IMR-90 (cell line): ENCODE measurements at regions not wholly inside any gene's neighbourhood (a gene's known extent, or its start where the extent isn't known, plus 50 kb on each side); places are given as distances from the start of the nearest gene placed in this dataset.

Experiments used
- ATAC-seq: fragments of 200-7000 bp; cut with Tn5 transposase; 2 replicates; pipeline ENCODE4 v1.9.1; 2020; ENCODE audit warnings: low read depth, mild to moderate bottlenecking, moderate library complexity
- BruUV-seq: library from RNA; stranded (reverse); fragments of 400-500 nt; replicated peaks from 2 replicates; lab custom pipeline; 2021; lab: Mats Ljungman, UMichigan
- CTCF ChIA-PET: fragments of 300-600 bp; formaldehyde crosslinking; extraction: SDS; loops from one replicate; lab custom pipeline; 2021; ENCODE audit warnings: antibody characterized with exemption; lab: Yijun Ruan, JAX
- POLR2A ChIA-PET: fragments of 300-600 bp; sonication (Branson Sonifier 250); formaldehyde crosslinking; loops from one replicate; lab custom pipeline; 2022; ENCODE audit warnings: antibody characterized with exemption; ENCODE audit not compliant: unreplicated experiment; lab: Charles Lee
- DNase-seq: peaks from one replicate; pipeline ENCODE4 v3.0.0; 2013
- H2AFZ ChIP-seq: replicated peaks from 2 replicates; pipeline ENCODE3; 2013; ENCODE audit warnings: low read length, mild to moderate bottlenecking; ENCODE audit not compliant: poor library complexity
- H2AK5ac ChIP-seq: 2 replicates; pipeline ENCODE4 v1.6.1; 2013; ENCODE audit warnings: low read depth, low read length, inconsistent platforms
- H2AK9ac ChIP-seq: replicated peaks from 2 replicates; pipeline ENCODE3; 2013; ENCODE audit warnings: mild to moderate bottlenecking, low read depth, low read length, moderate library complexity; ENCODE audit not compliant: poor library complexity
- H2BK120ac ChIP-seq: 2 replicates; pipeline ENCODE4 v1.6.1; 2013; ENCODE audit warnings: low read depth, low read length, inconsistent platforms
- H2BK15ac ChIP-seq: 3 replicates; pipeline ENCODE4 v1.6.1; 2013; ENCODE audit warnings: low read depth, low read length, inconsistent platforms
- H2BK20ac ChIP-seq: 2 replicates; pipeline ENCODE4 v1.6.1; 2013; ENCODE audit warnings: low read depth, mild to moderate bottlenecking, inconsistent platforms, low read length, moderate library complexity
- H2BK5ac ChIP-seq: 2 replicates; pipeline ENCODE4 v1.6.1; 2013; ENCODE audit warnings: mild to moderate bottlenecking, low read depth, low read length, inconsistent platforms; ENCODE audit not compliant: poor library complexity, severe bottlenecking
- H3K14ac ChIP-seq: replicated peaks from 2 replicates; pipeline ENCODE4 v1.6.1; 2013; ENCODE audit warnings: low read depth, low read length, inconsistent platforms
- H3K18ac ChIP-seq: 2 replicates; pipeline ENCODE4 v1.6.1; 2013; ENCODE audit warnings: low read depth, low read length, control low read depth
- H3K23ac ChIP-seq: 2 replicates; pipeline ENCODE4 v1.6.1; 2013; ENCODE audit warnings: low read depth, low read length, inconsistent platforms
- H3K27ac ChIP-seq: 2 replicates; pipeline ENCODE4 v1.5.1; 2013; ENCODE audit warnings: mild to moderate bottlenecking, control low read depth, low read length; ENCODE audit not compliant: insufficient read depth
- H3K27me3 ChIP-seq: 2 replicates; pipeline ENCODE4 v1.6.1; 2013; ENCODE audit warnings: low read length; ENCODE audit not compliant: control insufficient read depth, insufficient read depth
- H3K36me3 ChIP-seq: 2 replicates; pipeline ENCODE4 v1.6.1; 2013; ENCODE audit warnings: low read length, mixed read lengths; ENCODE audit not compliant: control insufficient read depth, insufficient read depth
- H3K4ac ChIP-seq: 2 replicates; pipeline ENCODE4 v1.6.1; 2013; ENCODE audit warnings: low read depth, low read length, inconsistent platforms
- H3K4me1 ChIP-seq: 2 replicates; pipeline ENCODE4 v1.6.1; 2013; ENCODE audit warnings: low read length, mixed read lengths; ENCODE audit not compliant: control insufficient read depth, insufficient read depth
- H3K4me2 ChIP-seq: 2 replicates; pipeline ENCODE4 v1.6.1; 2013; ENCODE audit warnings: low read depth, mild to moderate bottlenecking, control low read depth, low read length, moderate library complexity
- H3K4me3 ChIP-seq: 2 replicates; pipeline ENCODE4 v1.5.1; 2013; ENCODE audit warnings: low read depth, mild to moderate bottlenecking, control low read depth, low read length, moderate library complexity; ENCODE audit not compliant: insufficient read depth
- H3K56ac ChIP-seq: 2 replicates; pipeline ENCODE4 v1.6.1; 2013; ENCODE audit warnings: low read length, inconsistent platforms; ENCODE audit not compliant: insufficient read depth; ENCODE audit errors: extremely low read depth
- H3K79me1 ChIP-seq, 2 experiments: 2 replicates each; pipeline ENCODE4 v1.6.1; 2013; ENCODE audit warnings: low read length in 2 of 2, inconsistent platforms in 1 of 2, low read depth in 1 of 2
- H3K9ac ChIP-seq: 2 replicates; pipeline ENCODE4 v1.6.1; 2013; ENCODE audit warnings: low read depth, low read length, control low read depth
- H3K9me1 ChIP-seq: 2 replicates; pipeline ENCODE4 v1.6.1; 2013; ENCODE audit warnings: low read length, inconsistent platforms; ENCODE audit not compliant: insufficient read depth
- H3K9me3 ChIP-seq: 2 replicates; pipeline ENCODE4 v1.6.1; 2013; ENCODE audit warnings: low read length; ENCODE audit not compliant: control insufficient read depth, insufficient read depth
- H4K20me1 ChIP-seq: 2 replicates; pipeline ENCODE4 v1.6.1; 2013; ENCODE audit warnings: low read length, inconsistent platforms; ENCODE audit not compliant: insufficient read depth
- H4K5ac ChIP-seq: 2 replicates; pipeline ENCODE4 v1.6.1; 2013; ENCODE audit warnings: mild to moderate bottlenecking, low read depth, low read length, control low read depth
- H4K8ac ChIP-seq, 2 experiments: 2 replicates each; pipeline ENCODE4 v1.6.1; 2013; ENCODE audit warnings: low read depth in 2 of 2, low read length in 2 of 2, control low read depth in 1 of 2, inconsistent platforms in 1 of 2
- H4K91ac ChIP-seq: 2 replicates; pipeline ENCODE4 v1.6.1; 2013; ENCODE audit warnings: low read depth, low read length, inconsistent platforms; ENCODE audit not compliant: insufficient read depth
- BHLHE40 ChIP-seq: fragments of 150-350 bp; IDR thresholded peaks from 2 replicates; pipeline ENCODE4 v1.6.1; 2016; ENCODE audit warnings: mild to moderate bottlenecking, low read depth, low read length
- CEBPB ChIP-seq: IDR thresholded peaks from 2 replicates; pipeline ENCODE4 v1.6.1; 2012; ENCODE audit warnings: low read depth, low read length, improper control_type of control experiment
- CHD1 ChIP-seq: IDR thresholded peaks from 2 replicates; pipeline ENCODE4 v1.6.1; 2012; ENCODE audit warnings: low read depth, low read length, improper control_type of control experiment
- FOS ChIP-seq: fragments of 150-350 bp; IDR thresholded peaks from 2 replicates; pipeline ENCODE4 v1.6.1; 2016; ENCODE audit warnings: low read depth, low read length
- MAFK ChIP-seq: IDR thresholded peaks from 2 replicates; pipeline ENCODE4 v1.6.1; 2012; ENCODE audit warnings: low read depth, low read length, improper control_type of control experiment
- MAZ ChIP-seq: IDR thresholded peaks from 2 replicates; pipeline ENCODE4 v1.6.1; 2012; ENCODE audit warnings: low read depth, mild to moderate bottlenecking, low read length, improper control_type of control experiment, moderate library complexity, borderline replicate concordance
- MXI1 ChIP-seq: IDR thresholded peaks from 2 replicates; pipeline ENCODE4 v1.6.1; 2012; ENCODE audit warnings: low read depth, mild to moderate bottlenecking, low read length, moderate library complexity, borderline replicate concordance
- NFE2L2 ChIP-seq: fragments of 150-350 bp; IDR thresholded peaks from 2 replicates; pipeline ENCODE4 v1.6.1; 2016; ENCODE audit warnings: low read depth, mild to moderate bottlenecking, low read length
- POLR2A ChIP-seq: IDR thresholded peaks from 2 replicates; pipeline ENCODE4 v1.6.1; 2012; ENCODE audit warnings: mild to moderate bottlenecking, low read depth, low read length
- RAD21 ChIP-seq: IDR thresholded peaks from 2 replicates; pipeline ENCODE4 v1.6.1; 2012; ENCODE audit warnings: low read length, improper control_type of control experiment
- RCOR1 ChIP-seq: IDR thresholded peaks from 2 replicates; pipeline ENCODE4 v1.6.1; 2012; ENCODE audit warnings: mild to moderate bottlenecking, low read length, improper control_type of control experiment; ENCODE audit not compliant: insufficient replicate concordance
- RFX5 ChIP-seq: IDR thresholded peaks from 2 replicates; pipeline ENCODE4 v1.8.0; 2012; ENCODE audit warnings: low read depth, mild to moderate bottlenecking, low read length, moderate library complexity
- SMC3 ChIP-seq: fragments of 150-350 bp; IDR thresholded peaks from 2 replicates; pipeline ENCODE4 v1.6.1; 2016; ENCODE audit warnings: low read depth, mild to moderate bottlenecking, antibody characterized with exemption, low read length, moderate library complexity
- WGBS, 2 experiments: methylation state at CpG; one replicate each; pipeline versions ENCODE4 v1.1.5 to v1.1.7; 2013; ENCODE audit warnings: missing lambda C conversion rate in 2 of 2; ENCODE audit not compliant: insufficient read length in 1 of 2; ENCODE audit errors: extremely low coverage in 2 of 2; 5-methylcytosine and 5-hydroxymethylcytosine counted together
- dilution Hi-C: fragments of 300-500 bp; cut with HindIII; formaldehyde crosslinking; loops from one replicate; pipeline ENCODE4 v1.14.3; 2018; ENCODE audit warnings: low sequenced_read_pairs; ENCODE audit not compliant: unreplicated experiment
- in situ Hi-C: fragments of 300-500 bp; cut with MboI; formaldehyde crosslinking; loops from 3 replicates; pipeline ENCODE4 v1.14.3; 2019; ENCODE audit warnings: low sequenced_read_pairs, inconsistent platforms, mixed read lengths
- intact Hi-C: fragments of 100-400 bp; cut with micrococcal nuclease; formaldehyde crosslinking; loops from 2 replicates; pipeline ENCODE4 v1.10.0; 2022
- TF ChIP-seq, protein P1 (sequence below): fragments of 150-350 bp; IDR thresholded peaks from 2 replicates; pipeline ENCODE4 v1.6.1; 2016; ENCODE audit warnings: low read depth, mild to moderate bottlenecking, low read length, moderate library complexity, borderline replicate concordance
- TF ChIP-seq, protein P2 (sequence below): fragments of 150-350 bp; IDR thresholded peaks from 2 replicates; pipeline ENCODE4 v1.6.1; 2017; ENCODE audit warnings: mild to moderate bottlenecking, antibody characterized with exemption, low read length, low read depth
- TF ChIP-seq, protein P3 (sequence below): conservative IDR thresholded peaks from 2 replicates; pipeline ENCODE4 v1.5.1; 2012; ENCODE audit warnings: mild to moderate bottlenecking, low read depth, low read length, improper control_type of control experiment

DNA sequence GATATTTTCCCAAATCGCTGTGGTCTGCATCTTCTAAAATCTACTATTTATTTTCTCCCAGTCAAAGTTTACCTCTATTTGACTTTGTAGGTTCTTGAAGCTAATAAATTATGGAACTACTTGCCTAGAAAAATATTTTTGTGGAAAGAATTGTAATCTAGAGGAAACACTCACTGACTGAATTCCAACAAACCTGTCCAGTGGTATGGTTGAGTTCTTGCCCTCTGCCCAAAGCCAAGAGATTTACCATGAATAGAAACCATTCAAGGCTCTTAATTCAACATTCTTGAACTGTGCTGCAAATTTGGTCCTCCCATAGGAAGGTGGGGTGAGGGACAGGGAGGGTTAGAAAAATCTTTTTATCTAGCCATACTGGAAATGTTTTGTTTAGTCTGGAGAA is 233.9 kb upstream of the MAP3K1 start:
- Histone ChIP-seq H2BK120ac (no peak overlapping the region), H3K18ac (no peak overlapping the region), H3K36me3 (no peaks in the 10 kb centered on the region), H3K4ac (no peak overlapping the region), H3K23ac (no peak overlapping the region), H3K14ac (no peak overlapping the region), H2BK5ac (no peak overlapping the region), H4K91ac (no peak overlapping the region), H3K4me2 (no peak overlapping the region), H3K56ac (no peak overlapping the region), H3K4me3 (no peak overlapping the region), H3K27ac (no peak overlapping the region), H2AFZ (no peak overlapping the region), H4K20me1 (no peaks in the 10 kb centered on the region), H4K8ac (no peak overlapping the region), H3K4me1 (peaks cover 5% of the 10 kb centered on the region), H2AK9ac (no peak overlapping the region), H3K27me3 (peaks cover 5% of the 10 kb centered on the region), H3K9ac (no peak overlapping the region), H3K9me1 (peaks cover 5% of the 10 kb centered on the region), H2BK15ac (no peak overlapping the region), H3K79me1 (no peaks in the 10 kb centered on the region), H3K9me3 (no peaks in the 10 kb centered on the region; the same call in 1 of the 2 replicates), H4K5ac (no peak overlapping the region), H2BK20ac (no peak overlapping the region), H2AK5ac (no peak overlapping the region)
- no peak for TF ChIP-seq MAFK
- TF ChIP-seq, protein P1, sequence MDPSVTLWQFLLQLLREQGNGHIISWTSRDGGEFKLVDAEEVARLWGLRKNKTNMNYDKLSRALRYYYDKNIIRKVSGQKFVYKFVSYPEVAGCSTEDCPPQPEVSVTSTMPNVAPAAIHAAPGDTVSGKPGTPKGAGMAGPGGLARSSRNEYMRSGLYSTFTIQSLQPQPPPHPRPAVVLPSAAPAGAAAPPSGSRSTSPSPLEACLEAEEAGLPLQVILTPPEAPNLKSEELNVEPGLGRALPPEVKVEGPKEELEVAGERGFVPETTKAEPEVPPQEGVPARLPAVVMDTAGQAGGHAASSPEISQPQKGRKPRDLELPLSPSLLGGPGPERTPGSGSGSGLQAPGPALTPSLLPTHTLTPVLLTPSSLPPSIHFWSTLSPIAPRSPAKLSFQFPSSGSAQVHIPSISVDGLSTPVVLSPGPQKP, result no peak
- no peak for TF ChIP-seq RFX5
- no peak for TF ChIP-seq RAD21
- TF ChIP-seq NFE2L2, result no peak
- no peak for TF ChIP-seq CHD1
- no peak for TF ChIP-seq BHLHE40
- TF ChIP-seq CEBPB, result no peak
- TF ChIP-seq RCOR1, result no peak
- TF ChIP-seq, protein P2, sequence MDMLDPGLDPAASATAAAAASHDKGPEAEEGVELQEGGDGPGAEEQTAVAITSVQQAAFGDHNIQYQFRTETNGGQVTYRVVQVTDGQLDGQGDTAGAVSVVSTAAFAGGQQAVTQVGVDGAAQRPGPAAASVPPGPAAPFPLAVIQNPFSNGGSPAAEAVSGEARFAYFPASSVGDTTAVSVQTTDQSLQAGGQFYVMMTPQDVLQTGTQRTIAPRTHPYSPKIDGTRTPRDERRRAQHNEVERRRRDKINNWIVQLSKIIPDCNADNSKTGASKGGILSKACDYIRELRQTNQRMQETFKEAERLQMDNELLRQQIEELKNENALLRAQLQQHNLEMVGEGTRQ, result no peak
- TF ChIP-seq MAZ, result no peak
- TF ChIP-seq MXI1, result no peak
- TF ChIP-seq, protein P3, sequence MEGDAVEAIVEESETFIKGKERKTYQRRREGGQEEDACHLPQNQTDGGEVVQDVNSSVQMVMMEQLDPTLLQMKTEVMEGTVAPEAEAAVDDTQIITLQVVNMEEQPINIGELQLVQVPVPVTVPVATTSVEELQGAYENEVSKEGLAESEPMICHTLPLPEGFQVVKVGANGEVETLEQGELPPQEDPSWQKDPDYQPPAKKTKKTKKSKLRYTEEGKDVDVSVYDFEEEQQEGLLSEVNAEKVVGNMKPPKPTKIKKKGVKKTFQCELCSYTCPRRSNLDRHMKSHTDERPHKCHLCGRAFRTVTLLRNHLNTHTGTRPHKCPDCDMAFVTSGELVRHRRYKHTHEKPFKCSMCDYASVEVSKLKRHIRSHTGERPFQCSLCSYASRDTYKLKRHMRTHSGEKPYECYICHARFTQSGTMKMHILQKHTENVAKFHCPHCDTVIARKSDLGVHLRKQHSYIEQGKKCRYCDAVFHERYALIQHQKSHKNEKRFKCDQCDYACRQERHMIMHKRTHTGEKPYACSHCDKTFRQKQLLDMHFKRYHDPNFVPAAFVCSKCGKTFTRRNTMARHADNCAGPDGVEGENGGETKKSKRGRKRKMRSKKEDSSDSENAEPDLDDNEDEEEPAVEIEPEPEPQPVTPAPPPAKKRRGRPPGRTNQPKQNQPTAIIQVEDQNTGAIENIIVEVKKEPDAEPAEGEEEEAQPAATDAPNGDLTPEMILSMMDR, result no peak
- no peak for TF ChIP-seq FOS
- TF ChIP-seq SMC3, result no peak
- no peak for TF ChIP-seq POLR2A
- in situ Hi-C loops, result no loop called here
- BruUV-seq, result no TSS peak
- intact Hi-C loops, result no loop called here
- WGBS, 2 experiments, result no CpG with 5 or more reads among the region's 1 CpG
- ATAC-seq, result no peak
- no peak for DNase-seq
- dilution Hi-C loops, result no loop called here
- POLR2A ChIA-PET, result no interaction called here
- CTCF ChIA-PET, result no interaction called here
